HUDEP-2 (cell line): ENCODE measurements at regions not wholly inside any gene's neighbourhood (a gene's known extent, or its start where the extent isn't known, plus 50 kb on each side); places are given as distances from the start of the nearest gene placed in this dataset.

Source experiments
- DNase-seq, 76 experiments: peaks; one replicate each; lab custom pipeline; 2025; ENCODE audit not compliant: unreplicated experiment in 76 of 76; lab: John Stamatoyannopoulos, UW

DNA sequence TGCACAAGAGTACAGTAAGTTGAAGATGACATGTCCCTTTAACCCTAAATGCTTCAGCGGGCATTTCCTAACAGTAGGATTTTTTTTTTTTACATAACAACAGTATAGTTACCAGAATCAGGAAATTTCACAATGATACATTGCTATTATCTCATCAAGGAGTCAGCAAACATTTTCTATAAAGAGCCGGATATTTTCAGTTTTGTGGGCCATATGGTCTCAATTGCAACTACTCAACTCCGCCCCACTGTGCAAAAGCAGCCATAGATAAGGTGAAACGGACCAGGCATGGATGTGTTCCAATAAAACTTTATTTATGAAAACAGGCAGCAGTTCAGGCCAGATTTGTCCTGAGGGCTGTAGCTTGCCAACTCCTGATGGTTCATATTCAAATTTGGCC is 130.6 kb downstream of the SMAD6 start:
- peak in 1 of 76 experiments; percentile 20 for DNase-seq

DNA sequence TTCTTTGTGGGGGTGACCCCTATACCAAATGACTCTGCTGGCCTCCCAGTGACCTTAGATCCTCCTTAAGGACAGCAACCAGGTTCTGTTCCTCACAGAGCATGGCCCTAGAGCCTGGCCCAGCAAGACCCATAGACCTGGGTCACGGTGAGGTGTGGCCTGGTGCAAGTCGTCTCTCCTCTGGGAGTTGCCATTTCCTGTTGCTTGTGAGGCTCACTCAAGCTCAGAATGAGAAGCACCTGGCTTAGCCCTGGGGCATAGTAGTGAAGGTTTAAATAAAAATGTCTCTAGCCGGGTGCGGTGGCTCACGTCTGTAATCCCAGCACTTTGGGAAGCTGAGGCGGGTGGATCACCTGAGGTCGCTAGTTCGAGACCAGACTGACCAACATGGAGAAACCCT is 131.3 kb downstream of the SMAD6 start:
- no peak for DNase-seq

DNA sequence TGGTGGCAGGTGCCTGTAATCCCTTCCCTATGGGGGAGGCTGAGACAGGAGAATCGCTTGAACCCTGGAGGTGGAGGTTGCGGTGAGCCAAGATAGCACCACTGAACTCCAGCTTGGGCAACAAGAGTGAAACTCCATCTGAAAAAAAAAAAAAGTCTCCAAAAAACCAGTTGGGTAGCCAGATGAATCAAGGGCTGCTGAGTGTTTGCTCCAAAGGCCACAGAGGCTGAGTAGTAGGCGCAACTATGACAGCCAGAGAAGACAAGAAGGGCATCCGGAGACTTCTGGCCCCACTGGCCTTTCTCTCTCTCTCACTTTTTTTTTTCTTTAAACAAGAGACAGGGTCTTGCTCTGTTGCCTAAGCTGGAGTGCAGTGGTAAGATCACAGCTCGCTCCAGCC is 131.8 kb downstream of the SMAD6 start:
- no peak for DNase-seq

- no peak for DNase-seq
Measured at GRCh38 chr15:66834881-66835878, 133.1 kb downstream of the SMAD6 start.

GRCh38 chr15:66836231-66837030 is 134.4 kb downstream of the SMAD6 start:
- no peak for DNase-seq

GRCh38 chr15:66838202-66838601 is 136.2 kb downstream of the SMAD6 start:
- DNase-seq = no peak

- DNase-seq = peak in 1 of 76 experiments; percentile 4
Measured at GRCh38 chr15:66838671-66839239, 136.7 kb downstream of the SMAD6 start.

DNA sequence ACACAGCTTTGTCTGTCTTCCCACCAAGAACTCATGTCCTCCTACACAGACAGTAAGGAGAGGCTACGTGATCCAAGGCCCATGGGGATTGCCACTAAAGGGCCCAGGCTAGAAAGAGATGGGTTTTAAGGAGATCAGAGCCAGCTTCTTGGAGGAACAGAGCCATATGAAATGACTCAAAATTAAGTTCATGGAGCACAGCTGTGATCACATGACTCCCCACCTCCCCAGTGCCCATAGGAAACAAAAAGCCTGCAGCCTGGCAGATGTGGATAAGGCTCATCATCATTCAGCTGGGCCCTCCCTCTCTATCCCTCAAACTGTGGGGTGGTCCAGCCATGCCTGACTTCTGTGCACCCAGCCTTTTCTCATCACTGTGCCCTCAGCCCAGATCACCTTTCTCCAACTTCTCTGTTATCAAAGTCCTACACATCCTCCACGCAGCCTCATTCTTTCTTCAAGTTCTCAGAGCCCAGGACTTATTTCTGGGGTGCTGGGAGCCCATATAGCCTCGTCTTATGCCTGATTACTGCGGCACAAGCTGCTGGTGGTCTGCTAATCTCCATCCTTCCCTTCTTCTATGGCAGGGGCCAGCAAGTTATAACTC is 137.6 kb downstream of the SMAD6 start:
- no peak for DNase-seq

- DNase-seq = no peak
Measured at GRCh38 chr15:66840615-66841390, 138.8 kb downstream of the SMAD6 start.

- peak in 3 of 76 experiments; percentile 6 to 19 (median 7) for DNase-seq
Measured at GRCh38 chr15:66841953-66842681, 140.1 kb downstream of the SMAD6 start.

GRCh38 chr15:66842710-66843441 is 140.8 kb downstream of the SMAD6 start:
- DNase-seq = no peak

DNA sequence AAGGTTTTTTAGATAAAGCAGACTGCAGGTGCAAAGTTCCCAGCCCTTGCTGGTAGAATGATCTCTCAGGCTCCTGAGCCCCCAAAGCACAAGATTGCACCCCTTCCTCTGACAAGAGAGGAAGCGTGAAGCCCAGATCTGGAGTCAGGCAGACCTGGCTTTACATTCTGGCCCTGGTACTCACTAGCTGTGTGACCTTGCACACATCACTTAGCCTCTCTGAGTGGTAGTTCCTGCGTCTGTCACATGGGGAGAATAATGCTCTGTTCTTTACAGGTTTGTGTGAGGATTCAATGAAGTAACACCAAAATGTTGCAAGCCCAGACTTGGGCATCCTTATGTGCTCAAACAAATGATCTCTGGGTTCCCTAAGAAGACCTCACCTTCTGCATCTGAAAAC is 141.5 kb downstream of the SMAD6 start:
- no peak for DNase-seq

GRCh38 chr15:66844041-66844746 is 142.2 kb downstream of the SMAD6 start:
- no peak for DNase-seq

- no peak for DNase-seq
Measured at GRCh38 chr15:66844747-66845145, 142.7 kb downstream of the SMAD6 start.

DNA sequence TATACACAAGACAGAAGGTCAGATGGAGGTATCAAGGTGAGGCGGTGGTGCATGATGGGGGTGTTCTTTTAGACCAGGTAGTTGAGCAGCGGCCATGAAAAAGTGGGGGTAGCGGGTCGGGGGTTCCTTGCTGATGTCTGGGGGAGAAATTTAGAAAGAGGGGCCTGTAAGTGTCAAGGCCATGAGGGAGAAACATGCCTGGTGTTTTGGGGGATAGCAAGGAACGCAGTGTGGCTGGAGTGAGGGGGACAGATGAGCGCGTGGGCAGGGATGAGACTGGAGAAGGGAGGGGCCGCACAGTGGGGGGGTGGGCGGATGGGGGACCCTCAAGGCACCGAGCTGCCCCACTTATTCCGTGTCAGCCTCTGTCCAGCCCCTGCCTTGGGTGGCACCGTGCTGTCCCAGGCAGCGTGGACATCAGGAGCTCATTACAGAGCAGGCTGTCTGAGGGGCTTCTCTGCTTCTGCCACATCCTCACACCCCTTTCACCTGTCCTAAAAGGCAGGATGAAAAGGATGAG is 143.3 kb downstream of the SMAD6 start:
- no peak for DNase-seq

GRCh38 chr15:66846031-66846430 is 144.0 kb downstream of the SMAD6 start:
- DNase-seq = no peak

DNA sequence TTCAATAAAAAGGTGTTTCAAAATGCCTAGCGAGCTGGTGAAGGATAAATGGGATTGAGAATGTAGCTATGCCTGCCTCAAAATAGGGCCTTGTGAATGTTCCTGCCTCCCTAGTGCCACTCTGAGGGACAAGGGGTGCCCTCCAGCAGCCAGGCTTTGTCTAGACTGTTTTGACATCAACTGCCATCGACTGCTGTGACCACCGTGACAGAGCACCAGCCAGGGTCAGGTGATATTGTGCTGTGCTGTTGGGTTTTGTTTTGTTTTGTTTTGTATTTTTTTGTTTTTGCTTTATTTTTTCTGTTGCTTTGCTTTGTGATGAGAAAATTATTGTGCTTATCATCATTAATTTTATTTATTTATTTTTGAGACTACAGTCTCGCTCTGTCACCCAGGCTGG is 144.8 kb downstream of the SMAD6 start:
- no peak for DNase-seq

GRCh38 chr15:66847565-66847991 is 145.5 kb downstream of the SMAD6 start:
- no peak for DNase-seq
